SKM-1 treated with dmso at 0.1 percent for 144 hours (cell line): ENCODE measurements at regions not wholly inside any gene's neighbourhood (a gene's known extent, or its start where the extent isn't known, plus 50 kb on each side); places are given as distances from the start of the nearest gene placed in this dataset.

Experiments used
- DNase-seq: peaks from one replicate; lab custom pipeline; 2025; ENCODE audit not compliant: unreplicated experiment; lab: John Stamatoyannopoulos, UW

GRCh38 chr10:120982507-120982906 is 131.3 kb downstream of the WDR11 start:
- no peak for DNase-seq

GRCh38 chr10:120983721-120984120 is 132.6 kb downstream of the WDR11 start:
- DNase-seq, result no peak

- no peak for DNase-seq
These were observed 133.1 kb downstream of the WDR11 start for GRCh38 chr10:120984221-120984620.

GRCh38 chr10:120987359-120987758 is 136.2 kb downstream of the WDR11 start:
- DNase-seq, result no peak

- DNase-seq, result no peak
These were observed 137.6 kb downstream of the WDR11 start for GRCh38 chr10:120988751-120989150.

- no peak for DNase-seq
These were observed 138.1 kb downstream of the WDR11 start for GRCh38 chr10:120989279-120989678.

GRCh38 chr10:120989996-120990598 is 138.9 kb downstream of the WDR11 start:
- no peak for DNase-seq

GRCh38 chr10:120990831-120991230 is 139.7 kb downstream of the WDR11 start:
- no peak for DNase-seq

GRCh38 chr10:120993089-120993488 is 141.9 kb downstream of the WDR11 start:
- no peak for DNase-seq

- no peak for DNase-seq
These were observed 144.6 kb downstream of the WDR11 start for GRCh38 chr10:120995768-120996167.

- no peak for DNase-seq
These were observed 145.4 kb downstream of the WDR11 start for GRCh38 chr10:120996456-120997034.

- no peak for DNase-seq
These were observed 146.2 kb downstream of the WDR11 start for GRCh38 chr10:120997313-120997712.

GRCh38 chr10:120997756-120998155 is 146.6 kb downstream of the WDR11 start:
- DNase-seq, result no peak

- no peak for DNase-seq
These were observed 147.1 kb downstream of the WDR11 start for GRCh38 chr10:120998251-120998650.

- no peak for DNase-seq
These were observed 147.7 kb downstream of the WDR11 start for GRCh38 chr10:120998782-120999285.

- no peak for DNase-seq
These were observed 148.7 kb downstream of the WDR11 start for GRCh38 chr10:120999868-121000267.

GRCh38 chr10:121002586-121003205 is 151.5 kb downstream of the WDR11 start:
- no peak for DNase-seq

GRCh38 chr10:121005948-121006587 is 154.9 kb downstream of the WDR11 start:
- no peak for DNase-seq

- DNase-seq, result no peak
These were observed 156.1 kb downstream of the WDR11 start for GRCh38 chr10:121007264-121007663.

- no peak for DNase-seq
These were observed 164.8 kb downstream of the WDR11 start for GRCh38 chr10:121015916-121016315.

- DNase-seq, result no peak
These were observed 173.9 kb downstream of the WDR11 start for GRCh38 chr10:121024905-121025584.
